B cell (primary cell): ENCODE measurements at regions not wholly inside any gene's neighbourhood (a gene's known extent, or its start where the extent isn't known, plus 50 kb on each side); places are given as distances from the start of the nearest gene placed in this dataset.

Experiments used
- ATAC-seq: fragments of 200-7000 bp; cut with Tn5 transposase; one replicate; pipeline ENCODE4 v1.10.0; 2021; ENCODE audit warnings: low read depth, mild to moderate bottlenecking, moderate number of reproducible peaks, moderate library complexity
- CTCF ChIA-PET: fragments of 350-600 bp; sonication (Branson Sonifier 250); formaldehyde crosslinking; loops from one replicate; lab custom pipeline; 2021; ENCODE audit warnings: antibody characterized with exemption, inconsistent platforms; lab: Charles Lee
- POLR2A ChIA-PET: fragments of 350-600 bp; sonication (Branson Sonifier 250); formaldehyde crosslinking; loops from one replicate; lab custom pipeline; 2021; ENCODE audit warnings: antibody characterized with exemption; lab: Charles Lee
- DNase-seq: peaks from one replicate; pipeline ENCODE4 v3.0.0; 2013
- H2AFZ ChIP-seq: 2 replicates; pipeline ENCODE4 v1.6.1; 2012; ENCODE audit warnings: mild to moderate bottlenecking, low read depth, low read length; ENCODE audit not compliant: insufficient read depth, poor library complexity, severe bottlenecking
- H3K27ac ChIP-seq, 2 donors: 1 replicate in 1 of 2; 2 replicates in 1 of 2; pipeline ENCODE4 v1.5.1; 2012 to 2013; ENCODE audit warnings: low read length in 2 of 2, mild to moderate bottlenecking in 2 of 2, moderate library complexity in 1 of 2
- H3K27me3 ChIP-seq, 4 experiments: fragments of 200-600 bp in 1 of 4; sonication (generic) in 1 of 4; replicated peaks in 1 of 4; 1 replicate in 2 of 4; 2 replicates in 2 of 4; pipeline versions ENCODE4 v1.6.1 to v1.7.0; 2013 to 2016; ENCODE audit warnings: low read length in 3 of 4, mild to moderate bottlenecking in 2 of 4, mixed read lengths in 1 of 4, moderate library complexity in 1 of 4; ENCODE audit not compliant: insufficient read depth in 4 of 4, control insufficient read depth in 3 of 4; ENCODE audit errors: control extremely low read depth in 1 of 4
- H3K36me3 ChIP-seq, 2 experiments: replicated peaks in 1 of 2; 1 replicate in 1 of 2; 2 replicates in 1 of 2; pipeline versions ENCODE4 v1.6.1 to v1.7.1; 2013; ENCODE audit warnings: low read length in 1 of 2; ENCODE audit not compliant: insufficient read depth in 2 of 2, control insufficient read depth in 1 of 2; ENCODE audit errors: control extremely low read depth in 1 of 2, extremely low read depth in 1 of 2
- H3K4me1 ChIP-seq, 2 donors: fragments of 200-600 bp in 1 of 2; sonication (generic) in 1 of 2; 1 replicate in 1 of 2; 2 replicates in 1 of 2; pipeline versions ENCODE4 v1.5.1 to v1.6.1; 2013 to 2017; ENCODE audit warnings: low read length in 2 of 2; ENCODE audit not compliant: control insufficient read depth in 2 of 2, insufficient read depth in 2 of 2
- H3K4me2 ChIP-seq: replicated peaks from 2 replicates; pipeline ENCODE3; 2012; ENCODE audit warnings: mild to moderate bottlenecking, low read depth, low read length; ENCODE audit not compliant: poor library complexity, severe bottlenecking
- H3K4me3 ChIP-seq, 5 experiments: fragments of 200-600 bp in 1 of 5; sonication (generic) in 1 of 5; 1 replicate in 3 of 5; 2 replicates in 2 of 5; pipeline versions ENCODE4 v1.5.1 to v1.7.0; 2011 to 2016; ENCODE audit warnings: low read length in 4 of 5, mild to moderate bottlenecking in 4 of 5, low read depth in 2 of 5, control low read depth in 1 of 5, moderate library complexity in 1 of 5; ENCODE audit not compliant: insufficient read depth in 1 of 5; ENCODE audit errors: control extremely low read depth in 1 of 5, extremely low read depth in 1 of 5
- H3K79me2 ChIP-seq: fragments of 200-600 bp; sonication (generic); one replicate; pipeline ENCODE4 v1.6.0; 2016; ENCODE audit warnings: low read length; ENCODE audit not compliant: control insufficient read depth, insufficient read depth
- H3K9ac ChIP-seq: fragments of 200-600 bp; sonication (generic); 2 replicates; pipeline ENCODE4 v1.6.1; 2017; ENCODE audit warnings: mild to moderate bottlenecking, low read length, moderate library complexity
- H3K9me3 ChIP-seq, 3 donors: one replicate each; pipeline versions ENCODE4 v1.6.1 to v1.7.1; 2013; ENCODE audit warnings: low read length in 2 of 3; ENCODE audit not compliant: control insufficient read depth in 2 of 3, insufficient read depth in 1 of 3; ENCODE audit errors: control extremely low read depth in 1 of 3
- H4K20me1 ChIP-seq: 2 replicates; pipeline ENCODE4 v1.6.0; 2012; ENCODE audit warnings: mild to moderate bottlenecking, low read length; ENCODE audit not compliant: insufficient read depth, control insufficient read depth, poor library complexity, severe bottlenecking
- H3K27ac Mint-ChIP-seq: one replicate; pipeline ENCODE4 v1.8.0; 2021; ENCODE audit warnings: mixed read lengths
- H3K27me3 Mint-ChIP-seq: one replicate; pipeline ENCODE4 v1.8.0; 2021; ENCODE audit warnings: mixed read lengths
- H3K4me1 Mint-ChIP-seq: one replicate; pipeline ENCODE4 v1.8.0; 2021; ENCODE audit warnings: mixed read lengths
- H3K4me3 Mint-ChIP-seq: one replicate; pipeline ENCODE4 v1.8.0; 2021; ENCODE audit warnings: mixed read lengths
- H3K9me3 Mint-ChIP-seq: one replicate; pipeline ENCODE4 v1.8.0; 2022; ENCODE audit warnings: mixed read lengths; ENCODE audit not compliant: insufficient read depth
- CTCF ChIP-seq: fragments of 200-600 bp; IDR thresholded peaks from one replicate; pipeline ENCODE4 v1.8.0; 2022; ENCODE audit warnings: antibody characterized with exemption, mild to moderate bottlenecking
- EZH2 ChIP-seq: IDR thresholded peaks from 2 replicates; pipeline ENCODE4 v1.6.1; 2012; ENCODE audit warnings: borderline replicate concordance, low read depth, mild to moderate bottlenecking, moderate library complexity, low read length; ENCODE audit not compliant: insufficient read depth, poor library complexity, severe bottlenecking
- WGBS: methylation state at CpG from one replicate; pipeline ENCODE4 v1.1.5; 2013; ENCODE audit warnings: missing lambda C conversion rate; ENCODE audit not compliant: insufficient coverage; 5-methylcytosine and 5-hydroxymethylcytosine counted together
- intact Hi-C: fragments of 100-400 bp; cut with micrococcal nuclease; formaldehyde crosslinking; loops from one replicate; pipeline ENCODE4 v1.10.0; 2022

GRCh38 chr12:46506198-46506597 lies 133.6 kb upstream of the SLC38A2 start:
- no peak overlapping the region for H3K4me3 ChIP-seq
- H3K9me3 Mint-ChIP-seq, result peaks cover 18% of the 10 kb centered on the region
- H3K4me1 Mint-ChIP-seq, result peaks cover 3% of the 10 kb centered on the region
- H2AFZ ChIP-seq, result no peak overlapping the region
- ChIA-PET POLR2A (no interaction called here), CTCF (no interaction called here)
- H3K79me2 ChIP-seq, result peaks cover 5% of the 10 kb centered on the region
- peaks cover 0 to 3% of the 10 kb centered on the region in 2 experiments for H3K36me3 ChIP-seq
- H3K4me2 ChIP-seq, result no peak overlapping the region
- H4K20me1 ChIP-seq, result no peaks in the 10 kb centered on the region
- no peak for DNase-seq
- no peak overlapping the region for H3K4me3 Mint-ChIP-seq
- no peak overlapping the region for H3K27ac ChIP-seq
- intact Hi-C loops, result loop anchor here (10.0 kb wide), 1 partner anchor 49 kb away; no protein-coding TSS in a partner anchor
- H3K4me1 ChIP-seq, result no peaks in the 10 kb centered on the region
- no peak for ATAC-seq
- TF ChIP-seq CTCF (no peak), EZH2 (no peak)
- H3K9ac ChIP-seq, result no peak overlapping the region
- H3K27me3 Mint-ChIP-seq, result no peaks in the 10 kb centered on the region
- no peaks in the 10 kb centered on the region for H3K27me3 ChIP-seq
- peaks cover 8 to 44% (median 23%) of the 10 kb centered on the region in 3 donors for H3K9me3 ChIP-seq
- no CpG with 5 or more reads among the region's 2 CpGs for WGBS
- no peak overlapping the region for H3K27ac Mint-ChIP-seq

- CTCF ChIA-PET, result interaction anchor here (0.6 kb wide), 1 partner anchor 207 kb away, joined by 3 read pairs; no protein-coding TSS in a partner anchor
- Histone ChIP-seq H3K4me2 (no peak overlapping the region), H3K9me3 (peaks cover 8 to 42% (median 17%) of the 10 kb centered on the region in 3 donors), H4K20me1 (no peaks in the 10 kb centered on the region), H3K4me1 (no peaks in the 10 kb centered on the region), H3K27me3 (no peaks in the 10 kb centered on the region), H2AFZ (no peak overlapping the region), H3K79me2 (peaks cover 5% of the 10 kb centered on the region), H3K9ac (no peak overlapping the region), H3K4me3 (no peak overlapping the region), H3K27ac (no peak overlapping the region), H3K36me3 (peaks cover 0 to 3% of the 10 kb centered on the region in 2 experiments)
- POLR2A ChIA-PET, result no interaction called here
- no peaks in the 10 kb centered on the region for H3K27me3 Mint-ChIP-seq
- DNase-seq (no peak), ATAC-seq (no peak)
- TF ChIP-seq EZH2 (no peak), CTCF (no peak)
- no CpG with 5 or more reads among the region's 1 CpG for WGBS
- intact Hi-C loops, result loop anchor here (10.0 kb wide), 1 partner anchor 50 kb away; no protein-coding TSS in a partner anchor
- H3K27ac Mint-ChIP-seq, result no peak overlapping the region
- peaks cover 5% of the 10 kb centered on the region for H3K4me1 Mint-ChIP-seq
- no peak overlapping the region for H3K4me3 Mint-ChIP-seq
- peaks cover 16% of the 10 kb centered on the region for H3K9me3 Mint-ChIP-seq
Measured at GRCh38 chr12:46504494-46504893, 131.9 kb upstream of the SLC38A2 start.
